GM12891 (cell line): ENCODE measurements at regions not wholly inside any gene's neighbourhood (a gene's known extent, or its start where the extent isn't known, plus 50 kb on each side); places are given as distances from the start of the nearest gene placed in this dataset.

Experiments
- PAX5 ChIP-seq: IDR thresholded peaks from 2 replicates; pipeline ENCODE4 v1.6.1; 2011; ENCODE audit warnings: low read length, moderate library complexity, mild to moderate bottlenecking; ENCODE audit not compliant: insufficient read depth, severe bottlenecking
- POLR2A ChIP-seq: IDR thresholded peaks from 2 replicates; pipeline ENCODE4 v1.6.1; 2011; ENCODE audit warnings: low read depth, low read length, control low read depth
- POLR2AphosphoS5 ChIP-seq: IDR thresholded peaks from 2 replicates; pipeline ENCODE4 v1.6.1; 2011; ENCODE audit warnings: low read depth, low read length, control low read depth
- POU2F2 ChIP-seq: IDR thresholded peaks from 2 replicates; pipeline ENCODE4 v1.6.1; 2011; ENCODE audit warnings: low read depth, mild to moderate bottlenecking, control low read depth, low read length, moderate library complexity

GRCh38 chr12:127147724-127148123, 1119.2 kb upstream of the TMEM132C start:
- TF ChIP-seq POLR2A (no peak), POLR2AphosphoS5 (no peak), POU2F2 (no peak), PAX5 (no peak)
